T-helper 1 cell treated with Interleukin-12 subunit alpha and Interleukin-12 subunit beta and Interleukin-4 antibody, amounts not matched to agents 30 μg/mL and 1 μg/mL, for 36 hours (primary cell): ENCODE measurements at regions not wholly inside any gene's neighbourhood (a gene's known extent, or its start where the extent isn't known, plus 50 kb on each side); places are given as distances from the start of the nearest gene placed in this dataset.

ENCODE experiments used
- H3K27ac Mint-ChIP-seq: one replicate; pipeline ENCODE4 v1.8.0; 2021; ENCODE audit warnings: mild to moderate bottlenecking, mixed read lengths
- H3K27me3 Mint-ChIP-seq: one replicate; pipeline ENCODE4 v1.8.0; 2021; ENCODE audit warnings: low read depth, mixed read lengths
- H3K36me3 Mint-ChIP-seq: one replicate; pipeline ENCODE4 v1.8.0; 2021; ENCODE audit warnings: low read depth, mixed read lengths
- H3K4me1 Mint-ChIP-seq: one replicate; pipeline ENCODE4 v1.8.0; 2021; ENCODE audit warnings: low read depth, mixed read lengths
- H3K4me3 Mint-ChIP-seq: one replicate; pipeline ENCODE4 v1.8.0; 2021; ENCODE audit warnings: mild to moderate bottlenecking, moderate library complexity, mixed read lengths
- H3K9me3 Mint-ChIP-seq: one replicate; pipeline ENCODE4 v1.8.0; 2021; ENCODE audit warnings: mixed read lengths

DNA sequence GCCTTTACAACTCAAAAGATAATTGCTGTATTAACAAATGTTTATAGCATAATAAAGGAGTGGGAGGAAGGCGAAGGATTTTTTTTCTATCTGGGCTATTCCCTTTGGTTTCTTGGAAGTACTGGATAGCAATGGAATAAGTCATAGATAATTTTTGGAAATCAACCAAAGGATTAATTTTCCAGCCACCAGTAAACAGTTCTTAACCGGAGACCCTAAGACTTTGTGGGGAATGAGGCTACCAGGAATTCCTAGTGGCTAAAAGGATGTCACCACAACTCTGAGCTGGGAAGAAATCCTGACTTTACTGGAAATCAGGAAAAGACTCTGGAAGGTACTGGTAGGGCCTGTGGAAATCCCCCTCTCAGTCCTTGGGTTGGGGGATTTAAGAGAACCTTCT lies 138.4 kb upstream of the RARB start:
- no peaks in the 10 kb centered on the region for H3K4me1 Mint-ChIP-seq
- no peaks in the 10 kb centered on the region for H3K27me3 Mint-ChIP-seq
- no peaks in the 10 kb centered on the region for H3K9me3 Mint-ChIP-seq
- no peak overlapping the region for H3K27ac Mint-ChIP-seq
- no peak overlapping the region for H3K4me3 Mint-ChIP-seq
- H3K36me3 Mint-ChIP-seq, result no peaks in the 10 kb centered on the region

DNA sequence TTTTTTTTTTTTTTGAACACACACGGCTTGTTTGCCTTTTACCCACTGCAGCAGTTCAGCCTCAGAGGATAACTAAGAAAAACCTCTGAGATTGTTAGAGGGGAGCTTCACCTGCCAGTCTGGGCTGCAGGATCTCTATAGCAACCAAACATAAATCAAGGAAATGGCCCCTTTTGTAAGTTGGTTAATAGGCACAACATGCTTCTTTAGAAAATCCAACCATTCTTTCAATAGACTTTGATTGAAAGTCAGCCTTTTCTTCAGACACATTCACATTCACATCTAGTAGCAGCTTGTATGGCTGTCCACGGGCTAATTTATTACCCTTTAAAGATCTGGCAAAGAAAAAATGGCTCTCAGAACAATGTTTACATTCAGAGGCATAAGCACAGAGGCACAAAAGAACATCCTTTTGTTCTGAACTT lies 136.6 kb upstream of the RARB start:
- H3K27ac Mint-ChIP-seq, result no peak overlapping the region
- no peaks in the 10 kb centered on the region for H3K36me3 Mint-ChIP-seq
- H3K4me1 Mint-ChIP-seq, result no peaks in the 10 kb centered on the region
- H3K27me3 Mint-ChIP-seq, result no peaks in the 10 kb centered on the region
- no peaks in the 10 kb centered on the region for H3K9me3 Mint-ChIP-seq
- no peak overlapping the region for H3K4me3 Mint-ChIP-seq

DNA sequence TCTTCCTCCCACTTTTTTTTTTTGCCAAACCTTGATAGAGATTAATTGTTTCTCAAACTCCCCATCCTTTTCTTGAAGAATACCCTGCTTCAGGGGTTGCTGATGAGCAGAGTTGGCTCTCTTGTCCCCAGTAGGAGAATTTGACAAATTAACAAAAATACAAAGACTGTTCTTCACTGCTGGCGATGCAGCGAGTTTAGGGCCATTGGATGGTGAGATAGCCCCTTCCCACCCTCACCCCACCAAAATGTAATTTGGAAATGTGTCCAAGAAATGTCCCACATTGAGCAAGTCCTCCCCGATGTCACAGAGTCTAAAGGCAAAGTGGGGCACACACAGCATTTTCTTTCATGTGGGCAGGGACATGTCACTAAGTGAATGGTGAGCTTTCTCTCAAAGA lies 136.0 kb upstream of the RARB start:
- Mint-ChIP-seq H3K4me1 (no peaks in the 10 kb centered on the region), H3K27ac (no peak overlapping the region), H3K36me3 (no peaks in the 10 kb centered on the region), H3K4me3 (no peak overlapping the region), H3K27me3 (no peaks in the 10 kb centered on the region), H3K9me3 (no peaks in the 10 kb centered on the region)

DNA sequence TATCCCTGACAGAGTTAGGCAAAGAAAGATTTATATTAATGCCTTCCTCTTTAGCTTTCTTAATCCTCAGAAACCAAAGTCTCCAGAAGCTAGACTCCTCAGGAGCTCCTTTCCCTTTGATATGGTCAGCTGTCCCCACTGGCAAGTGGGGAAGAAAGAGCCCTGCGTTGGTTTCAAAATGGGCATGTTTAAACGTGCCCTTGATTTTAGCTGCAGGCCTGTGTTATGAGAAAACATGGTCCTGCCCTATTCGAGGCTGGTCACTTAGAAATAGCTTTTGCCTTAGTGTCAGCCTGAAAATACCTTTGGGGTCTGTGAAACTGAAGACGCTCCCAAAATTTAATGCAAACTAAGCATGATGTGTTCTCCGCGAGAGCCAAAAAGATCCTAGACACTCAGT lies 135.5 kb upstream of the RARB start:
- no peak overlapping the region for H3K4me3 Mint-ChIP-seq
- H3K27ac Mint-ChIP-seq, result no peak overlapping the region
- no peaks in the 10 kb centered on the region for H3K36me3 Mint-ChIP-seq
- no peaks in the 10 kb centered on the region for H3K9me3 Mint-ChIP-seq
- no peaks in the 10 kb centered on the region for H3K27me3 Mint-ChIP-seq
- no peaks in the 10 kb centered on the region for H3K4me1 Mint-ChIP-seq

DNA sequence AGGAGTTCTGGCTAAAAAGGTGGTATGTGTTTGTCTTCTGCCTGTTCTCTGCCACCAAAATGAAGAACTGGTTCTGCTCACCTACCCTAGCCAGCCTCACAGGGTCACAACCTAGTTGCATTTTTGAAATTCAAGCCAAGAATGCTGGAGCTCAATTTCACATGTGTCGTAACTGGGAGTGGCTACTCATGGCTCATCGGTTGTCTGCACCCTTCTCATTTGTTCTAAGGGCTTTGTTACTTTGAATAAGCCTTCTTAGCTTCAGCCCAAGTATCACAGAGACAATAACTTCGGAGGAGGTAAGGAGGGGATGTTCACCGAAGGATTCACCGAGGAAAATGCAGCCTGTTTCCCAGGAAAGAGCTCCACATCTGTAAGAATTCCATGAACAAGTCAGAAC lies 134.3 kb upstream of the RARB start:
- no peaks in the 10 kb centered on the region for H3K9me3 Mint-ChIP-seq
- H3K36me3 Mint-ChIP-seq, result no peaks in the 10 kb centered on the region
- no peak overlapping the region for H3K27ac Mint-ChIP-seq

DNA sequence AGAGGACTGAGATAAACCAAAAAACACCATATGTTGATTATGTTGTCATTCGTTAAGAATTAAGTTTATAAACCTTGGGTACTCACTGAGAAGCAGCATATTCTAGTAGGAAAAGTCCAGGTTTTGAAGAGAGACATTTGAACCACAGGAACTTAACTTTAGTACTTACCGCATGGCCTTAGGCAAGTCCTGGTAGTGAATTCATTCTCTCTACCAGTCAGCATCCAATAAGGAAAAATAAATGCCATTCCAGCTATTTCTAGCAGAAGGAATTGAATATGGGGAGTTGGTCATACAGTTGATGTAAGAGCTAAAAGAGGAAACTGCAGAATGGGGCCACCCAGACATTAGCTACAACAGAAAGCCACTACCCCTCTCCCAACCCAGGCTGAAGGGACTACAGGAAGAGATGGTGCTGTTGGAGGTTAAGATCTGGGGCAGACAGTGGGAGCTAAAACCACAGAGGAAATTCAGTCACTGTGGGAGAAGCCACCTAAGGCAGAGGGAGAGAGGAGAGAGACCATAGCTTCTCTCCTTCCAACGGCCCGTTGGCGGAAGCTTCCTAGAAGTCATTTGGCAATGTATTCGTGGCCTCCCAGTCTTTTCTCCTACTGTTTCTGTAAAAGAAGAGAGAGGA lies 133.8 kb upstream of the RARB start:
- no peaks in the 10 kb centered on the region for H3K36me3 Mint-ChIP-seq
- H3K9me3 Mint-ChIP-seq, result no peaks in the 10 kb centered on the region
- no peaks in the 10 kb centered on the region for H3K4me1 Mint-ChIP-seq
- H3K27me3 Mint-ChIP-seq, result no peaks in the 10 kb centered on the region
- H3K27ac Mint-ChIP-seq, result no peak overlapping the region
- H3K4me3 Mint-ChIP-seq, result no peak overlapping the region

More for the DNA sequence above, 134.3 kb upstream of the RARB start:
- Mint-ChIP-seq H3K27me3 (no peaks in the 10 kb centered on the region), H3K4me3 (no peak overlapping the region), H3K4me1 (no peaks in the 10 kb centered on the region)

DNA sequence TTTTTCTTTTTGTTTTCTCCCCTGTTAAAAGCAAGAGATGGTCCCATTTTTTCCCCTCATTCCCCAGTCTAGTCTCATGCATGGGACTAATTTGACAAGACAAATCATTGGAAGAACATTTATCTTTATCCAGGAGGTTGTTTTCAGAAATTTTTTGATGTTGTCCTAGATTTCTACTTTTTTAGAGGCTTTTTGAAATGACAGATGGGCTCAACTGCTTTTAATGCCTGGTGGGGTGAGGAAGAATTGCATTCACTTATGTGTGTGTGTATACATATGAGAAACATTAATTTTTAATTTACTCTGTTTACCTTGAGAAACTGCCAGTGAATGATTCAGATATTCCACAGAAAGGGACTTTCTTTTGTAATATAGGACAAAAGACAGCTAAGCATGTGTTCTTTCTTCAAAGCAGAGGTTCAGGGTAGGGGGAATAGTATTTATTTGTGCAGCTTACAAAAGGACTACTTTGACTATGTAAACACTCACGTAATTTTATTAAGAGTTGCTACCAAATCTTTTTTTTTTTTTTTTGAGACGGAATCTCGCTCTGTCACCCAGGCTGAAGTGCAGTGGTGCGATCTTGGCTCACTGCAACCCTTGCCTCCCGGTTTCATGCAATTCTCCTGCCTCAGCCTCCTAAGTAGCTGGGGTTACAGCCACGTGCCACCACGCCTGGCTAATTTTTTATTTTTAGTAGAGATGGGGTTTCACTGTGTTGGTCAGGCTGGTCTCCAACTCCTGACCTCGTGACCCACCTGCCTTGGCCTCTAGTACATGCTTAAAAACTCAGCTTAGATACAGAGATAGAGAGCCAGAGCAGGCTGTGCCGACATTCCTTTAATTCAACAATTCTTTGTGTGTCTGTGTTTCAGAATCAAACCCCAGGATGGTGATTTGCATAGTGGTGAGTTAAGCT lies 130.1 kb upstream of the RARB start:
- Mint-ChIP-seq H3K4me3 (no peak overlapping the region), H3K27ac (no peak overlapping the region), H3K4me1 (no peaks in the 10 kb centered on the region), H3K36me3 (no peaks in the 10 kb centered on the region), H3K27me3 (no peaks in the 10 kb centered on the region), H3K9me3 (no peaks in the 10 kb centered on the region)

DNA sequence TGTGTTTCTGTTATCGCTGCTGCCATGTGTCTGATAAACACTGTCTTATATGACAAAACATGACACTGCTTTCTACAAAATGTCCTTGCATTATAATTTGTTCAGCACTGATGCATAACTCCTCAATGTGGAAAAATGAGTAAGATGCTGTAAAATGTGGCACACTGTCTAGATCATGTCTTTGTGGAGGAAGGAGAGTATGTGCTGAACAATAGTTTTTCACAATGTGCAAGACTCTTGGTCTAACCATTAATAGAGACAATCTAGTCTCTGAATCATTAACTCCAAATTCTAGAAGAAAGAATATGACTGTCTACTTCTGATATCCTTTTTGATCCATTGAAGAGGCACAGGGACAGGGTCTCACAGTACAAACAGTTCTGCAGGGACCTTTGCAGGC lies 127.9 kb upstream of the RARB start:
- Mint-ChIP-seq H3K9me3 (no peaks in the 10 kb centered on the region), H3K27ac (no peak overlapping the region), H3K4me1 (no peaks in the 10 kb centered on the region), H3K36me3 (no peaks in the 10 kb centered on the region), H3K27me3 (no peaks in the 10 kb centered on the region), H3K4me3 (no peak overlapping the region)

DNA sequence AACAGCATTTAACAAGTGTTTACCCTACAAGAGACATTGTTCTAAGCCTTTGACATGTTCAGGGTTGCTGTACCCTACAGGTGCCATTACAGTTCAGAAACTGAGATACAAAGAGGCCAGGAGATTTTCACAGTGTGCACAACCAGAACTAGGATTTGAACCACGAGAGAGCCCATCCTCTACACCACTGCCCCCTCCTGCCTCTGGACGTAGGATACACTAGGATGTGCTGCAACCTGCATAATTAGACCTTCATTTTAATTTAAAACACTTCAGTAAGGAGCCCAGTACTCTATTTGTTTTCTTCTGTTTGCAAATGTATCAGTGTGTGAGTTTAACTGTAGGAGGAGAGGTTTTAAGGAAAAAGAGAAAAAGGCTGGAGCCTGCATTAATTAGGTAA lies 123.1 kb upstream of the RARB start:
- Mint-ChIP-seq H3K36me3 (no peaks in the 10 kb centered on the region), H3K4me1 (no peaks in the 10 kb centered on the region), H3K4me3 (no peak overlapping the region), H3K9me3 (peaks cover 3% of the 10 kb centered on the region), H3K27ac (no peak overlapping the region), H3K27me3 (no peaks in the 10 kb centered on the region)

DNA sequence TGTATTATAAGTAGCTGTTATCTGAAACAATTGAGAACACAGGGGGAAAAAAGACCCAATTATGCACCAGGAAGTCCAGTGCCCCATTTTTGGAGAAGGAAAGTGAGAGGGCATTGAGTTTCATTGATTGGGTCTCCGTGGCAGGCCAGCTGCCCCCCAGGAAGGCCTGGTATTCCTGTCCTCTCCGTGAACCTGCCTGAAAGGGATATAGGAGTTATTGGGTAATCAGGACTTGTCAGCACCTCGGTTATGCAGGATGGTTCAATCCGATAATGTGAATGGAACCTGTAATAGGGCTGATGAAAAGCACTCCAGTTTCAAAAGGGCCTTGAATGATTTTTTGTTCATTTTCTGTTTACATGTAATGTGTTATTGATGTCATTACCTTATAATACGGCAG lies 122.0 kb upstream of the RARB start:
- no peak overlapping the region for H3K27ac Mint-ChIP-seq
- no peaks in the 10 kb centered on the region for H3K27me3 Mint-ChIP-seq
- no peak overlapping the region for H3K4me3 Mint-ChIP-seq
- H3K9me3 Mint-ChIP-seq, result peaks cover 4% of the 10 kb centered on the region
- no peaks in the 10 kb centered on the region for H3K4me1 Mint-ChIP-seq
- H3K36me3 Mint-ChIP-seq, result no peaks in the 10 kb centered on the region

DNA sequence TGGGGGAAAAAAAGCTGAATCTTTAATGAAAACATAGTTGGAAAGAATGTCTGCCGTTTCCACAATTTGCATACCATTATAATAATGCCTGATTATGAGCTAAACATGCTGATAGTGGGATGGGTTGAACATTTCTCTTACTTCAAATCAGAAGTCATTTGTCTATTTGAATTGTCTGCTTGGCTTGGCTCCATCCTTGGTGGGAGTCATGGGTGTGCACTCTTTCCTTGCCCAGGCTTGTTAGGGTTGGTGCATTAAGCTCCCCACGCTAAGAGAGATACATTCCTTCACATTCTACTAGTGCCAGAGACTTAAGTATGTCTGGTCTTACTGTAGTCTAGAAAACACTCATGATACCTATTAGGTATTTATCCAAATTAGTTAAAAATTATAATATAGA lies 121.4 kb upstream of the RARB start:
- H3K4me3 Mint-ChIP-seq, result no peak overlapping the region

DNA sequence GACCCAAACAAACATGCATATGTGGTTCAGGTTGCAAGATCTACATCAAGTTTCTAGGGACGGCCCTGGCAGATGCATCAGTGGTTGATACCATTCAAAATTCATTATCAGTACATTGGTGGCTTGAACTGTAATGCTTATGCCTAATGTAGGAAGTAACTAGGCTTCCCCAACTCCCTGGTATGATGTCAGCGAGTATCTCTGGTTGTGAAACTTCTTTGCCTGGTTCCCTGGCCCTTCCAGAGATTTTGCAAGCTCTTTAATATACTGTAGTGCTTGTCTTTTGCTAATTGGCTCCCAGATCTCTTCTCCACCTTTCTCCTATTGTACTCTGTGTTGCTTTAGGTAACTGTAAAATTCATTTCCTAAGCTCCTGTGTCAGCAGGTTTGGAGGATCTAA lies 114.8 kb upstream of the RARB start:
- Mint-ChIP-seq H3K9me3 (peaks cover 4% of the 10 kb centered on the region), H3K36me3 (no peaks in the 10 kb centered on the region), H3K27me3 (no peaks in the 10 kb centered on the region), H3K27ac (no peak overlapping the region), H3K4me3 (no peak overlapping the region), H3K4me1 (no peaks in the 10 kb centered on the region)

More for the DNA sequence above, 121.4 kb upstream of the RARB start:
- Mint-ChIP-seq H3K27me3 (no peaks in the 10 kb centered on the region), H3K36me3 (no peaks in the 10 kb centered on the region), H3K4me1 (no peaks in the 10 kb centered on the region), H3K9me3 (peaks cover 4% of the 10 kb centered on the region), H3K27ac (no peak overlapping the region)

DNA sequence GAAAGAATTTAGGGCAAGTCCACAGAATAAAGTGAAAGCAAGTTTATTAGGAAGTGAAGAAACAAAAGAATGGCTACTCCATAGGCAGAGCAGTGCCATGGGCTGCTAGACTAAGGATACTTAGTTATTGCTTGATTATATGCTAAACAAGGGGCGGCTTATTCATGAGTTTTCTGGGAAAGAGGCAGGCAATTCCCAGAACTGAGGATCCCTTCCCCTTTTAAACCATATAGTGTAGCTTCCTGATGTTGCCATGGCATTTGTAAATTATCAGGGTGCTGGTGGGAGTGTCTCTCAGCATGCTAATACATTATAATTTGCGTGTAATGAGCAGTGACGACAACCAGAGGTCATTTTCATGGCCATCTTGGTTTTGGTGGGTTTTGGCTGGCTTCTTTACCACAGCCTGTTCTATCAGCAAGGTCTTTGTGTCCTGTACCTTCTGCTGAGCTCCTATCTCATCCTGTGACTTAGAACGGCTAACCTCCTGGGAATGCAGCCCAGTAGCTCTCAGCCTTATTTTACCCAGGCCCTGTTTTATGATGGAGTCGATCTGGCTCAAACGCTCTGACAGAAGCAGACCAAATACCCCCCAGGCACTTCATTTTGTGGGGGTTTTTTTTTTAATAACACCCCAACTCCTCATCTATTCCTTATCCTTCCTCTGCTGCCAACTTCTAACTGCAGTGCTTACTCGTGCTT lies 103.0 kb upstream of the RARB start:
- Mint-ChIP-seq H3K27me3 (no peaks in the 10 kb centered on the region), H3K36me3 (no peaks in the 10 kb centered on the region), H3K4me1 (no peaks in the 10 kb centered on the region), H3K27ac (no peak overlapping the region), H3K4me3 (no peak overlapping the region), H3K9me3 (peaks cover 10% of the 10 kb centered on the region)

DNA sequence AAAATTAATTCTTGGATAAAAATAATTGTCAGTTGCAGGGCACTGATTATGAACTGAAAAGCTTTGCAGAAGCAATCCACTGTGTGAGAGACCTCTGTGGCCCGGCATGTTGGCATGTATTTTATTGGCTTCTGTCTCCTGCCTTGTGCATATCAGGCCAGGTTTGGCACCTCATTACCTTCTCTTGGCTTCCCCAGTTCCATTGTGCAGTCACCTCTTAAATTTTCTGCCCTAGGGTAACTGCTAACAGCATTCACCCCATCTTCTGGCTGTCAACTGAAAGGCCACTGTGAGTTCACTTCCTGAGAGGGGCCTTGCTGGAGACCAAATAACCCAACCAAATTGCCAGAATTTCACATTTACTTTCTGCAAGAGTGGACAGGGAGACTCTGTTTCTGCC lies 92.7 kb upstream of the RARB start:
- Mint-ChIP-seq H3K4me1 (no peaks in the 10 kb centered on the region), H3K4me3 (no peak overlapping the region), H3K36me3 (no peaks in the 10 kb centered on the region), H3K9me3 (peaks cover 9% of the 10 kb centered on the region), H3K27ac (no peak overlapping the region), H3K27me3 (no peaks in the 10 kb centered on the region)
